22Rv1 (cell line): ENCODE measurements at regions not wholly inside any gene's neighbourhood (a gene's known extent, or its start where the extent isn't known, plus 50 kb on each side); places are given as distances from the start of the nearest gene placed in this dataset.

Experiments used
- CTCF ChIP-seq: fragments of 450-650 bp; IDR thresholded peaks from 2 replicates; pipeline ENCODE4 v1.5.1; 2017; ENCODE audit warnings: mild to moderate bottlenecking
- ZFX ChIP-seq: fragments of 450-650 bp; IDR thresholded peaks from 2 replicates; pipeline ENCODE4 v1.6.1; 2017; ENCODE audit warnings: antibody characterized with exemption, borderline replicate concordance

- TF ChIP-seq CTCF (no peak), ZFX (no peak)
These were observed 119.7 kb upstream of the VASH1 start for GRCh38 chr14:76641541-76641940.
